ENCODE measurements at regions not wholly inside any gene's neighbourhood (a gene's known extent, or its start where the extent isn't known, plus 50 kb on each side); places are given as distances from the start of the nearest gene placed in this dataset.

- no peak for FAIRE-seq
- no peak for TF ChIP-seq POLR2AphosphoS5 (IDR thresholded peaks at IDR 0.05; ENCODE audit: low read depth, low read length)
- no peak for TF ChIP-seq POLR2A (IDR thresholded peaks at IDR 0.05; ENCODE audit: low read depth, low read length)
- TF ChIP-seq TAF1 (IDR thresholded peaks at IDR 0.05; ENCODE audit: borderline replicate concordance, low read depth, low read length) = no peak
These were observed 819.2 kb downstream of the CCSER2 start for GRCh38 chr10:85147346-85148250.

GRCh38 chr10:85148693-85149640, 820.6 kb downstream of the CCSER2 start:
- no peak for TF ChIP-seq TAF1 (IDR thresholded peaks at IDR 0.05; ENCODE audit: borderline replicate concordance, low read depth, low read length)
- no peak for TF ChIP-seq POLR2AphosphoS5 (IDR thresholded peaks at IDR 0.05; ENCODE audit: low read depth, low read length)
- TF ChIP-seq POLR2A (IDR thresholded peaks at IDR 0.05; ENCODE audit: low read depth, low read length) = no peak
- no peak for FAIRE-seq
- DNase-seq (ENCODE audit: insufficient read length) = no peak

More at GRCh38 chr10:85147346-85148250, 819.2 kb downstream of the CCSER2 start:
- no peak for DNase-seq (ENCODE audit: insufficient read length)

GRCh38 chr10:85149766-85150165, 821.4 kb downstream of the CCSER2 start:
- TF ChIP-seq POLR2AphosphoS5 (IDR thresholded peaks at IDR 0.05; ENCODE audit: low read depth, low read length) (no peak), POLR2A (IDR thresholded peaks at IDR 0.05; ENCODE audit: low read depth, low read length) (no peak), TAF1 (IDR thresholded peaks at IDR 0.05; ENCODE audit: borderline replicate concordance, low read depth, low read length) (no peak)

GRCh38 chr10:85151506-85151905, 823.1 kb downstream of the CCSER2 start:
- FAIRE-seq (no peak), DNase-seq (ENCODE audit: insufficient read length) (no peak)
- TF ChIP-seq TAF1 (IDR thresholded peaks at IDR 0.05; ENCODE audit: borderline replicate concordance, low read depth, low read length) (no peak), POLR2A (IDR thresholded peaks at IDR 0.05; ENCODE audit: low read depth, low read length) (no peak), POLR2AphosphoS5 (IDR thresholded peaks at IDR 0.05; ENCODE audit: low read depth, low read length) (no peak)

More at GRCh38 chr10:85149766-85150165, 821.4 kb downstream of the CCSER2 start:
- FAIRE-seq (no peak), DNase-seq (ENCODE audit: insufficient read length) (no peak)

GRCh38 chr10:85152496-85152895, 824.1 kb downstream of the CCSER2 start:
- FAIRE-seq = no peak
- no peak for DNase-seq (ENCODE audit: insufficient read length)
- TF ChIP-seq POLR2AphosphoS5 (IDR thresholded peaks at IDR 0.05; ENCODE audit: low read depth, low read length) (no peak), TAF1 (IDR thresholded peaks at IDR 0.05; ENCODE audit: borderline replicate concordance, low read depth, low read length) (no peak), POLR2A (IDR thresholded peaks at IDR 0.05; ENCODE audit: low read depth, low read length) (no peak)

GRCh38 chr10:85152911-85153310, 824.5 kb downstream of the CCSER2 start:
- TF ChIP-seq POLR2AphosphoS5 (IDR thresholded peaks at IDR 0.05; ENCODE audit: low read depth, low read length) = no peak
- no peak for TF ChIP-seq TAF1 (IDR thresholded peaks at IDR 0.05; ENCODE audit: borderline replicate concordance, low read depth, low read length)
- no peak for TF ChIP-seq POLR2A (IDR thresholded peaks at IDR 0.05; ENCODE audit: low read depth, low read length)
- no peak for DNase-seq (ENCODE audit: insufficient read length)
- FAIRE-seq = no peak

GRCh38 chr10:85157206-85157605, 828.8 kb downstream of the CCSER2 start:
- no peak for DNase-seq (ENCODE audit: insufficient read length)
- TF ChIP-seq POLR2A (IDR thresholded peaks at IDR 0.05; ENCODE audit: low read depth, low read length) = no peak
- TF ChIP-seq TAF1 (IDR thresholded peaks at IDR 0.05; ENCODE audit: borderline replicate concordance, low read depth, low read length) = no peak
- TF ChIP-seq POLR2AphosphoS5 (IDR thresholded peaks at IDR 0.05; ENCODE audit: low read depth, low read length) = no peak
- FAIRE-seq = no peak

- TF ChIP-seq POLR2AphosphoS5 (IDR thresholded peaks at IDR 0.05; ENCODE audit: low read depth, low read length) (no peak), TAF1 (IDR thresholded peaks at IDR 0.05; ENCODE audit: borderline replicate concordance, low read depth, low read length) (no peak), POLR2A (IDR thresholded peaks at IDR 0.05; ENCODE audit: low read depth, low read length) (no peak)
- DNase-seq (ENCODE audit: insufficient read length) = no peak
- FAIRE-seq = no peak
These were observed 839.9 kb downstream of the CCSER2 start for GRCh38 chr10:85168243-85168642.

- FAIRE-seq (no peak), DNase-seq (ENCODE audit: insufficient read length) (no peak)
- no peak for TF ChIP-seq POLR2A (IDR thresholded peaks at IDR 0.05; ENCODE audit: low read depth, low read length)
- no peak for TF ChIP-seq POLR2AphosphoS5 (IDR thresholded peaks at IDR 0.05; ENCODE audit: low read depth, low read length)
- TF ChIP-seq TAF1 (IDR thresholded peaks at IDR 0.05; ENCODE audit: borderline replicate concordance, low read depth, low read length) = no peak
These were observed 841.6 kb downstream of the CCSER2 start for GRCh38 chr10:85170026-85170425.

- TF ChIP-seq POLR2AphosphoS5 (IDR thresholded peaks at IDR 0.05; ENCODE audit: low read depth, low read length) (no peak), POLR2A (IDR thresholded peaks at IDR 0.05; ENCODE audit: low read depth, low read length) (no peak)
- FAIRE-seq = no peak
- no peak for DNase-seq (ENCODE audit: insufficient read length)
These were observed 847.2 kb downstream of the CCSER2 start for GRCh38 chr10:85175635-85176034.

GRCh38 chr10:85177767-85178166, 849.4 kb downstream of the CCSER2 start:
- TF ChIP-seq POLR2AphosphoS5 (IDR thresholded peaks at IDR 0.05; ENCODE audit: low read depth, low read length) (no peak), POLR2A (IDR thresholded peaks at IDR 0.05; ENCODE audit: low read depth, low read length) (no peak), TAF1 (IDR thresholded peaks at IDR 0.05; ENCODE audit: borderline replicate concordance, low read depth, low read length) (no peak)
- DNase-seq (ENCODE audit: insufficient read length) = no peak
- no peak for FAIRE-seq

Data from GM12892 (cell line).